ENCODE measurements at regions not wholly inside any gene's neighbourhood (a gene's known extent, or its start where the extent isn't known, plus 50 kb on each side); places are given as distances from the start of the nearest gene placed in this dataset.
"Not testable (repeated sequence)": the region's sequence is repeated elsewhere in the genome, so short reads cannot be mapped to it uniquely, and the experiment has no call there.

- Histone ChIP-seq H3K27ac (ENCODE audit: low read depth in 1 of 2, low read length in 2 of 2) (no peak overlapping the region), H3K9ac (ENCODE audit: low read depth in 1 of 2, low read length in 2 of 2) (no peak overlapping the region), H3K36me3 (ENCODE audit: control insufficient read depth in 4 of 4, insufficient read depth in 3 of 4, low read depth in 1 of 4, low read length in 3 of 4) (no peaks in the 10 kb centered on the region), H3K9me3 (ENCODE audit: control insufficient read depth in 4 of 4, low read length in 3 of 4) (peaks cover 0 to 1% (median 0%) of the 10 kb centered on the region in 4 donors), H3K4me1 (ENCODE audit: control insufficient read depth in 4 of 4, insufficient read depth in 4 of 4, low read length in 3 of 4) (peaks cover 0 to 12% (median 3%) of the 10 kb centered on the region in 4 donors), H3K4me3 (ENCODE audit: low read depth in 1 of 3, low read length in 3 of 3) (no peak overlapping the region), H3K27me3 (ENCODE audit: control insufficient read depth in 4 of 4, insufficient read depth in 4 of 4, low read length in 3 of 4) (no peaks in the 10 kb centered on the region)
- no peak for TF ChIP-seq HNF4A (conservative IDR thresholded peaks at IDR 0.05)
- no peak for TF ChIP-seq ZBTB33 (IDR thresholded peaks at IDR 0.05)
- TF ChIP-seq RAD21 (IDR thresholded peaks at IDR 0.05), result no peak
- TF ChIP-seq MAX (IDR thresholded peaks at IDR 0.05), result no peak
- no peak for DNase-seq (ENCODE audit: low spot score)
- WGBS, result 84% methylated on average over 2 of the region's 2 CpGs
Measured at GRCh38 chr5:57715296-57715695, 232.7 kb upstream of the ACTBL2 start.

GRCh38 chr5:57713535-57713934 is 230.9 kb upstream of the ACTBL2 start:
- H3K27me3 ChIP-seq (ENCODE audit: control insufficient read depth in 4 of 4, insufficient read depth in 4 of 4, low read length in 3 of 4); H3K36me3 ChIP-seq (ENCODE audit: control insufficient read depth in 4 of 4, insufficient read depth in 3 of 4, low read depth in 1 of 4, low read length in 3 of 4); H3K9me3 ChIP-seq (ENCODE audit: control insufficient read depth in 4 of 4, low read length in 3 of 4); H3K4me1 ChIP-seq (ENCODE audit: control insufficient read depth in 4 of 4, insufficient read depth in 4 of 4, low read length in 3 of 4); H3K4me3 ChIP-seq (ENCODE audit: low read depth in 1 of 3, low read length in 3 of 3); DNase-seq (ENCODE audit: low spot score); H3K27ac ChIP-seq (ENCODE audit: low read depth in 1 of 2, low read length in 2 of 2); H3K9ac ChIP-seq (ENCODE audit: low read depth in 1 of 2, low read length in 2 of 2): not testable (repeated sequence)
- WGBS, result 90% methylated on average over 3 of the region's 3 CpGs

- H3K36me3 ChIP-seq (ENCODE audit: control insufficient read depth in 4 of 4, insufficient read depth in 3 of 4, low read depth in 1 of 4, low read length in 3 of 4), result no peaks in the 10 kb centered on the region
- H3K9me3 ChIP-seq (ENCODE audit: control insufficient read depth in 4 of 4, low read length in 3 of 4), result peaks cover 0 to 5% (median 0%) of the 10 kb centered on the region in 4 donors
- DNase-seq (ENCODE audit: low spot score), result no peak
- H3K27ac ChIP-seq (ENCODE audit: low read depth in 1 of 2, low read length in 2 of 2), result no peak overlapping the region
- no peaks in the 10 kb centered on the region for H3K27me3 ChIP-seq (ENCODE audit: control insufficient read depth in 4 of 4, insufficient read depth in 4 of 4, low read length in 3 of 4)
- no peaks in the 10 kb centered on the region for H3K4me1 ChIP-seq (ENCODE audit: control insufficient read depth in 4 of 4, insufficient read depth in 4 of 4, low read length in 3 of 4)
- no peak for TF ChIP-seq SP1 (IDR thresholded peaks at IDR 0.05)
- no peak for TF ChIP-seq TAF1 (conservative IDR thresholded peaks at IDR 0.05)
- no peak for TF ChIP-seq FOXA2 (IDR thresholded peaks at IDR 0.05)
- no peak for TF ChIP-seq ATF3 (IDR thresholded peaks at IDR 0.05)
- no peak for TF ChIP-seq RAD21 (IDR thresholded peaks at IDR 0.05)
- TF ChIP-seq RXRA (IDR thresholded peaks at IDR 0.05), result no peak
- TF ChIP-seq REST (IDR thresholded peaks at IDR 0.05), result no peak
- no peak for TF ChIP-seq MAX (IDR thresholded peaks at IDR 0.05)
- TF ChIP-seq HNF4A (conservative IDR thresholded peaks at IDR 0.05), result no peak
- no peak for TF ChIP-seq CTCF (IDR thresholded peaks at IDR 0.05; ENCODE audit: low read depth, low read length, missing input control)
- TF ChIP-seq EGR1 (IDR thresholded peaks at IDR 0.05; ENCODE audit: low read depth in 2 of 2), result no peak
- TF ChIP-seq NR2F2 (IDR thresholded peaks at IDR 0.05), result no peak
- no peak for TF ChIP-seq FOXA1 (IDR thresholded peaks at IDR 0.05)
- no peak for TF ChIP-seq YY1 (IDR thresholded peaks at IDR 0.05)
- no peak overlapping the region for H3K9ac ChIP-seq (ENCODE audit: low read depth in 1 of 2, low read length in 2 of 2)
- H3K4me3 ChIP-seq (ENCODE audit: low read depth in 1 of 3, low read length in 3 of 3), result no peak overlapping the region
- 88% methylated on average over 1 of the region's 1 CpG for WGBS
Measured at GRCh38 chr5:57711946-57712345, 229.3 kb upstream of the ACTBL2 start.

All from liver (tissue), 8 donors.